K562 (cell line): ENCODE measurements at regions not wholly inside any gene's neighbourhood (a gene's known extent, or its start where the extent isn't known, plus 50 kb on each side); places are given as distances from the start of the nearest gene placed in this dataset.

Experiments used
- CEBPZ ChIP-seq: fragments of 150-350 bp; IDR thresholded peaks from 2 replicates; pipeline ENCODE4 v1.6.1; 2014; ENCODE audit warnings: low read depth, mild to moderate bottlenecking, low read length, borderline replicate concordance
- CREB1 ChIP-seq, 2 experiments: sonication (generic) in 1 of 2; formaldehyde crosslinking in 1 of 2; IDR thresholded peaks; 2 replicates each; pipeline versions ENCODE4 v1.6.1 to v1.8.0; 2012 to 2022; ENCODE audit warnings: inconsistent platforms in 1 of 2, mild to moderate bottlenecking in 1 of 2, missing genetic modification reagents in 1 of 2, moderate library complexity in 1 of 2
- MAX ChIP-seq: sonication (generic); formaldehyde crosslinking; IDR thresholded peaks from 2 replicates; pipeline ENCODE4 v1.9.0; 2022; ENCODE audit warnings: mild to moderate bottlenecking, missing genetic modification reagents
- RB1 ChIP-seq: fragments of 450-650 bp; IDR thresholded peaks from 2 replicates; pipeline ENCODE4 v1.6.1; 2017; ENCODE audit warnings: low read depth, mild to moderate bottlenecking
- RBM34 ChIP-seq: fragments of 200-400 bp; formaldehyde crosslinking; IDR thresholded peaks from 2 replicates; pipeline ENCODE4 v1.6.1; 2018; ENCODE audit warnings: low read length, borderline replicate concordance; ENCODE audit not compliant: insufficient read depth
- SRF ChIP-seq, 2 experiments: fragments of 250-450, 450-650 bp in 1 of 2; sonication (Bioruptor Pico) in 1 of 2; sonication (generic) in 1 of 2; formaldehyde crosslinking; IDR thresholded peaks; 2 replicates each; pipeline versions ENCODE4 v1.5.0 to v1.5.1; 2020 to 2022; ENCODE audit warnings: mild to moderate bottlenecking in 1 of 2, missing genetic modification reagents in 1 of 2
- TEAD4 ChIP-seq, 2 experiments: sonication (generic) in 1 of 2; formaldehyde crosslinking in 1 of 2; IDR thresholded peaks; 2 replicates each; pipeline versions ENCODE4 v1.6.1 to v1.8.0; 2012 to 2022; ENCODE audit warnings: borderline replicate concordance in 1 of 2, inconsistent platforms in 1 of 2, low read length in 1 of 2, mild to moderate bottlenecking in 1 of 2, missing genetic modification reagents in 1 of 2
- TF ChIP-seq, protein P1 (sequence below), 3 experiments: IDR thresholded peaks in 2 of 3; conservative IDR thresholded peaks in 1 of 3; 2 replicates each; pipeline ENCODE4 v1.5.1; 2011 to 2012; ENCODE audit warnings: low read length in 3 of 3, mild to moderate bottlenecking in 3 of 3, control low read depth in 2 of 3, improper control_type of control experiment in 1 of 3, inconsistent platforms in 1 of 3, low read depth in 1 of 3, mixed read lengths in 1 of 3, moderate library complexity in 1 of 3; ENCODE audit not compliant: insufficient read depth in 2 of 3

DNA sequence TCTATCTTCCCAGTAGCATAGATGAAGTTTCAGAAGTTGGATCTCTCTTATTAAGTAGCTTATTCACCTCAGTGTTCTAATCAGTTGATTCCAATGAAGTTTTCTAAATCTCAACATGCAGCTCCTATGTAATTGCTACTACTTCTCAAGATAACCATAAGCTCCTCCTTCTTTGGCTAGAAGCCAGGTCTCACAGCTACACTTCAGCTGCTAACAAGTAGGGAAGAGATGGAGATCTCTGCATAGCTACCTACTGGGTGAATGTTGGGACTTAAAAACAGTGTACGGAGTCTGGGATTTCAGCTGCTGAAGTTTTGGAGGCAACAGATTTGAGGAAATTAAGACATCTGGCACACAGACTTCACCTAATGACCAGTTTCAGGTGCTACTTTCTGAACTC is 661.0 kb downstream of the SLITRK1 start:
- TF ChIP-seq TEAD4 (IDR thresholded peaks at IDR 0.05; ENCODE audit: low read length), result no peak
- TF ChIP-seq TEAD4 (CRISPR knock-in tag; IDR thresholded peaks at IDR 0.05; ENCODE audit: borderline replicate concordance), result no peak
- TF ChIP-seq SRF (CRISPR knock-in tag; IDR thresholded peaks at IDR 0.05), result no peak
- no peak for TF ChIP-seq CEBPZ
- TF ChIP-seq, protein P1, sequence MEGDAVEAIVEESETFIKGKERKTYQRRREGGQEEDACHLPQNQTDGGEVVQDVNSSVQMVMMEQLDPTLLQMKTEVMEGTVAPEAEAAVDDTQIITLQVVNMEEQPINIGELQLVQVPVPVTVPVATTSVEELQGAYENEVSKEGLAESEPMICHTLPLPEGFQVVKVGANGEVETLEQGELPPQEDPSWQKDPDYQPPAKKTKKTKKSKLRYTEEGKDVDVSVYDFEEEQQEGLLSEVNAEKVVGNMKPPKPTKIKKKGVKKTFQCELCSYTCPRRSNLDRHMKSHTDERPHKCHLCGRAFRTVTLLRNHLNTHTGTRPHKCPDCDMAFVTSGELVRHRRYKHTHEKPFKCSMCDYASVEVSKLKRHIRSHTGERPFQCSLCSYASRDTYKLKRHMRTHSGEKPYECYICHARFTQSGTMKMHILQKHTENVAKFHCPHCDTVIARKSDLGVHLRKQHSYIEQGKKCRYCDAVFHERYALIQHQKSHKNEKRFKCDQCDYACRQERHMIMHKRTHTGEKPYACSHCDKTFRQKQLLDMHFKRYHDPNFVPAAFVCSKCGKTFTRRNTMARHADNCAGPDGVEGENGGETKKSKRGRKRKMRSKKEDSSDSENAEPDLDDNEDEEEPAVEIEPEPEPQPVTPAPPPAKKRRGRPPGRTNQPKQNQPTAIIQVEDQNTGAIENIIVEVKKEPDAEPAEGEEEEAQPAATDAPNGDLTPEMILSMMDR (IDR thresholded peaks at IDR 0.05 in 2 of 3, conservative IDR thresholded peaks at IDR 0.05 in 1 of 3; ENCODE audit: insufficient read depth in 2 of 3, low read depth in 1 of 3, low read length in 3 of 3), result no peak
- no peak for TF ChIP-seq RB1
- no peak for TF ChIP-seq MAX
- no peak for TF ChIP-seq CREB1 (IDR thresholded peaks at IDR 0.05)
- TF ChIP-seq CREB1 (CRISPR knock-in tag; IDR thresholded peaks at IDR 0.05), result no peak
- TF ChIP-seq RBM34, result no peak
